ENCODE measurements at regions not wholly inside any gene's neighbourhood (a gene's known extent, or its start where the extent isn't known, plus 50 kb on each side); places are given as distances from the start of the nearest gene placed in this dataset.

- TF ChIP-seq CTCF (IDR thresholded peaks at IDR 0.05), result no peak
These were observed 195.4 kb downstream of the KIF26A start for GRCh38 chr14:104333646-104334423.

- no peak for TF ChIP-seq CTCF (IDR thresholded peaks at IDR 0.05)
These were observed 196.2 kb downstream of the KIF26A start for GRCh38 chr14:104334424-104335161.

- no peak for TF ChIP-seq CTCF (IDR thresholded peaks at IDR 0.05)
These were observed 196.8 kb downstream of the KIF26A start for GRCh38 chr14:104335176-104335575.

- TF ChIP-seq CTCF (IDR thresholded peaks at IDR 0.05), result no peak
These were observed 197.2 kb downstream of the KIF26A start for GRCh38 chr14:104335611-104336010.

GRCh38 chr14:104337351-104337750 lies 199.0 kb downstream of the KIF26A start:
- TF ChIP-seq CTCF (IDR thresholded peaks at IDR 0.05), result no peak

- TF ChIP-seq CTCF (IDR thresholded peaks at IDR 0.05), result no peak
These were observed 201.0 kb downstream of the KIF26A start for GRCh38 chr14:104339361-104339760.

GRCh38 chr14:104339829-104340228 lies 201.4 kb downstream of the KIF26A start:
- no peak for TF ChIP-seq CTCF (IDR thresholded peaks at IDR 0.05)

Measured in LNCAP (cell line).